GM12878 (cell line): ENCODE measurements at regions not wholly inside any gene's neighbourhood (a gene's known extent, or its start where the extent isn't known, plus 50 kb on each side); places are given as distances from the start of the nearest gene placed in this dataset.

Experiments
- ATAC-seq: fragments of 200-7000 bp; cut with Tn5 transposase; 3 replicates; pipeline ENCODE4 v1.9.1; 2020; ENCODE audit warnings: mild to moderate bottlenecking, moderate library complexity
- BruUV-seq: library from RNA; stranded (reverse); fragments of 400-500 nt; replicated peaks from 2 replicates; lab custom pipeline; 2021; lab: Mats Ljungman, UMichigan
- CTCF ChIA-PET: fragments of 300-600 bp; sonication (Branson Sonifier 250); formaldehyde crosslinking; extraction: SDS; loops from one replicate; lab custom pipeline; 2021; ENCODE audit warnings: inconsistent platforms; lab: Yijun Ruan, JAX
- POLR2A ChIA-PET: fragments of 350-600 bp; formaldehyde crosslinking; extraction: SDS; loops from one replicate; lab custom pipeline; 2021; ENCODE audit warnings: inconsistent platforms; lab: Charles Lee
- RAD21 ChIA-PET: fragments of 300-600 bp; sonication (Branson Sonifier 250); formaldehyde crosslinking; loops from one replicate; lab custom pipeline; 2023; ENCODE audit warnings: antibody characterized with exemption; ENCODE audit not compliant: unreplicated experiment; lab: Charles Lee
- SMC1A ChIA-PET: fragments of 300-600 bp; sonication (Branson Sonifier 250); formaldehyde crosslinking; loops from one replicate; lab custom pipeline; 2023; ENCODE audit not compliant: unreplicated experiment, uncharacterized antibody; lab: Charles Lee
- DNase-seq: peaks from one replicate; pipeline ENCODE4 v3.0.0-alpha.2; 2011; ENCODE audit warnings: low read depth, low spot score
- FAIRE-seq: peaks from 3 replicates; lab custom pipeline; 2011; peaks lifted over from hg19 to GRCh38; lab: Jason Lieb, UNC
- H2AFZ ChIP-seq: 2 replicates; pipeline ENCODE4 v1.6.0; 2011; ENCODE audit warnings: low read depth, low read length, control low read depth; ENCODE audit not compliant: control insufficient read depth
- H3K27ac ChIP-seq: 2 replicates; pipeline ENCODE4 v1.5.1; 2011; ENCODE audit warnings: control low read depth; ENCODE audit not compliant: control insufficient read depth, insufficient read depth
- H3K27me3 ChIP-seq, 2 experiments: replicated peaks in 1 of 2; 2 replicates each; pipeline versions ENCODE4 v1.6.0 to v1.6.1; 2011; ENCODE audit warnings: low read length in 1 of 2; ENCODE audit not compliant: control insufficient read depth in 2 of 2, insufficient read depth in 2 of 2
- H3K36me3 ChIP-seq, 2 experiments: 2 replicates each; pipeline ENCODE4 v1.5.1; 2011; ENCODE audit warnings: low read length in 1 of 2; ENCODE audit not compliant: control insufficient read depth in 2 of 2, insufficient read depth in 2 of 2
- H3K4me1 ChIP-seq: 2 replicates; pipeline ENCODE4 v1.6.1; 2011; ENCODE audit warnings: mild to moderate bottlenecking, low read length, moderate library complexity, mixed read lengths; ENCODE audit not compliant: control insufficient read depth, insufficient read depth
- H3K4me2 ChIP-seq: 2 replicates; pipeline ENCODE4 v1.6.0; 2011; ENCODE audit warnings: control low read depth; ENCODE audit not compliant: control insufficient read depth, insufficient read depth
- H3K4me3 ChIP-seq: fragments of 200-600 bp; sonication (generic); 2 replicates; pipeline ENCODE4 v1.5.1; 2016
- H3K79me2 ChIP-seq: 2 replicates; pipeline ENCODE4 v1.6.0; 2011; ENCODE audit warnings: low read length; ENCODE audit not compliant: control insufficient read depth, insufficient read depth
- H3K9ac ChIP-seq: 2 replicates; pipeline ENCODE4 v1.8.0; 2011; ENCODE audit warnings: low read length, control low read depth, mixed read lengths; ENCODE audit not compliant: control insufficient read depth, insufficient read depth
- H3K9me3 ChIP-seq: replicated peaks from 3 replicates; pipeline ENCODE4 v1.5.1; 2011; ENCODE audit warnings: mild to moderate bottlenecking, low read length; ENCODE audit not compliant: control insufficient read depth, insufficient read depth
- H4K20me1 ChIP-seq: 2 replicates; pipeline ENCODE4 v1.6.0; 2011; ENCODE audit not compliant: control insufficient read depth, insufficient read depth
- KAT2A ChIP-seq: conservative IDR thresholded peaks from 2 replicates; pipeline ENCODE4 v1.6.1; 2011; ENCODE audit warnings: low read depth, low read length; ENCODE audit not compliant: control insufficient read depth
- SMAD1 ChIP-seq: fragments of 450-650 bp; IDR thresholded peaks from 2 replicates; pipeline ENCODE4 v1.6.1; 2018; ENCODE audit warnings: mild to moderate bottlenecking, low read depth; ENCODE audit not compliant: partially characterized antibody
- TBL1XR1 ChIP-seq: IDR thresholded peaks from 2 replicates; pipeline ENCODE4 v1.6.1; 2012; ENCODE audit warnings: low read depth, low read length, improper control_type of control experiment
- WGBS: methylation state at CpG from one replicate; pipeline ENCODE4 v1.1.6; 2016; ENCODE audit warnings: low lambda C conversion rate; ENCODE audit not compliant: insufficient replicate concordance, insufficient coverage; ENCODE audit errors: missing lambda C conversion rate; 5-methylcytosine and 5-hydroxymethylcytosine counted together
- in situ Hi-C: fragments of 300-500 bp; cut with MboI; formaldehyde crosslinking; loops from 9 replicates; pipeline ENCODE4 v1.14.3; 2018; ENCODE audit warnings: mixed read lengths
- intact Hi-C: fragments of 100-400 bp; cut with micrococcal nuclease; formaldehyde crosslinking; loops from one replicate; pipeline ENCODE4 v1.14.2; 2022; ENCODE audit not compliant: unreplicated experiment
- TF ChIP-seq, protein P1 (sequence below): fragments of 450-650 bp; IDR thresholded peaks from 2 replicates; pipeline ENCODE4 v1.6.1; 2018; ENCODE audit warnings: mild to moderate bottlenecking, low read depth, moderate library complexity; ENCODE audit not compliant: partially characterized antibody
- TF ChIP-seq, protein P2 (sequence below): fragments of 450-650 bp; IDR thresholded peaks from 2 replicates; pipeline ENCODE4 v1.6.1; 2017; ENCODE audit warnings: mild to moderate bottlenecking, moderate library complexity
- TF ChIP-seq, protein P3 (sequence below): fragments of 150-350 bp; IDR thresholded peaks from 2 replicates; pipeline ENCODE4 v1.6.1; 2016; ENCODE audit warnings: low read depth, low read length
- TF ChIP-seq, protein P4 (sequence below): fragments of 450-650 bp; IDR thresholded peaks from 2 replicates; pipeline ENCODE4 v1.6.1; 2016; ENCODE audit warnings: mild to moderate bottlenecking

DNA sequence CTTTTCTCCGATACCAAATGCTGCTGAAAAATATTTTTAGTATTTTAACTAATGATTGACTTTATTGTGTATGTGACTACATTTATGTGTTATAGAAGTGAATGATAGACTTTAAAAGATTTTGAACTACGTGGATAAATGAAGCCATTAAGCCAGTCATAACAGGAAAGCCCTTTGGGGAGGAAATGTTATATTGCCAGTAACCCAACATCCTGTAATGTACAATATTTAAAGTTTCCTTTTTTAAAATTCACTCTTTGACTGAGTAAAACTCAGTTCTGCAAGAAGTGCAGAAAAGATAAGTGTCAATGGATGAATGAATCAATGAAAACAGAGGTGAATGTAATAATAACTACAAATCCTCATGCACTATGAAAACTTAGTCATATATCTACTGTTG lies 102.6 kb upstream of the TLE4 start (continued):
- no peak for TF ChIP-seq SMAD1
- TF ChIP-seq, protein P1, sequence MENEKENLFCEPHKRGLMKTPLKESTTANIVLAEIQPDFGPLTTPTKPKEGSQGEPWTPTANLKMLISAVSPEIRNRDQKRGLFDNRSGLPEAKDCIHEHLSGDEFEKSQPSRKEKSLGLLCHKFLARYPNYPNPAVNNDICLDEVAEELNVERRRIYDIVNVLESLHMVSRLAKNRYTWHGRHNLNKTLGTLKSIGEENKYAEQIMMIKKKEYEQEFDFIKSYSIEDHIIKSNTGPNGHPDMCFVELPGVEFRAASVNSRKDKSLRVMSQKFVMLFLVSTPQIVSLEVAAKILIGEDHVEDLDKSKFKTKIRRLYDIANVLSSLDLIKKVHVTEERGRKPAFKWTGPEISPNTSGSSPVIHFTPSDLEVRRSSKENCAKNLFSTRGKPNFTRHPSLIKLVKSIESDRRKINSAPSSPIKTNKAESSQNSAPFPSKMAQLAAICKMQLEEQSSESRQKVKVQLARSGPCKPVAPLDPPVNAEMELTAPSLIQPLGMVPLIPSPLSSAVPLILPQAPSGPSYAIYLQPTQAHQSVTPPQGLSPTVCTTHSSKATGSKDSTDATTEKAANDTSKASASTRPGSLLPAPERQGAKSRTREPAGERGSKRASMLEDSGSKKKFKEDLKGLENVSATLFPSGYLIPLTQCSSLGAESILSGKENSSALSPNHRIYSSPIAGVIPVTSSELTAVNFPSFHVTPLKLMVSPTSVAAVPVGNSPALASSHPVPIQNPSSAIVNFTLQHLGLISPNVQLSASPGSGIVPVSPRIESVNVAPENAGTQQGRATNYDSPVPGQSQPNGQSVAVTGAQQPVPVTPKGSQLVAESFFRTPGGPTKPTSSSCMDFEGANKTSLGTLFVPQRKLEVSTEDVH = no peak
- TF ChIP-seq, protein P2, sequence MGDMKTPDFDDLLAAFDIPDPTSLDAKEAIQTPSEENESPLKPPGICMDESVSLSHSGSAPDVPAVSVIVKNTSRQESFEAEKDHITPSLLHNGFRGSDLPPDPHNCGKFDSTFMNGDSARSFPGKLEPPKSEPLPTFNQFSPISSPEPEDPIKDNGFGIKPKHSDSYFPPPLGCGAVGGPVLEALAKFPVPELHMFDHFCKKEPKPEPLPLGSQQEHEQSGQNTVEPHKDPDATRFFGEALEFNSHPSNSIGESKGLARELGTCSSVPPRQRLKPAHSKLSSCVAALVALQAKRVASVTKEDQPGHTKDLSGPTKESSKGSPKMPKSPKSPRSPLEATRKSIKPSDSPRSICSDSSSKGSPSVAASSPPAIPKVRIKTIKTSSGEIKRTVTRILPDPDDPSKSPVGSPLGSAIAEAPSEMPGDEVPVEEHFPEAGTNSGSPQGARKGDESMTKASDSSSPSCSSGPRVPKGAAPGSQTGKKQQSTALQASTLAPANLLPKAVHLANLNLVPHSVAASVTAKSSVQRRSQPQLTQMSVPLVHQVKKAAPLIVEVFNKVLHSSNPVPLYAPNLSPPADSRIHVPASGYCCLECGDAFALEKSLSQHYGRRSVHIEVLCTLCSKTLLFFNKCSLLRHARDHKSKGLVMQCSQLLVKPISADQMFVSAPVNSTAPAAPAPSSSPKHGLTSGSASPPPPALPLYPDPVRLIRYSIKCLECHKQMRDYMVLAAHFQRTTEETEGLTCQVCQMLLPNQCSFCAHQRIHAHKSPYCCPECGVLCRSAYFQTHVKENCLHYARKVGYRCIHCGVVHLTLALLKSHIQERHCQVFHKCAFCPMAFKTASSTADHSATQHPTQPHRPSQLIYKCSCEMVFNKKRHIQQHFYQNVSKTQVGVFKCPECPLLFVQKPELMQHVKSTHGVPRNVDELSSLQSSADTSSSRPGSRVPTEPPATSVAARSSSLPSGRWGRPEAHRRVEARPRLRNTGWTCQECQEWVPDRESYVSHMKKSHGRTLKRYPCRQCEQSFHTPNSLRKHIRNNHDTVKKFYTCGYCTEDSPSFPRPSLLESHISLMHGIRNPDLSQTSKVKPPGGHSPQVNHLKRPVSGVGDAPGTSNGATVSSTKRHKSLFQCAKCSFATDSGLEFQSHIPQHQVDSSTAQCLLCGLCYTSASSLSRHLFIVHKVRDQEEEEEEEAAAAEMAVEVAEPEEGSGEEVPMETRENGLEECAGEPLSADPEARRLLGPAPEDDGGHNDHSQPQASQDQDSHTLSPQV = no peak

DNA sequence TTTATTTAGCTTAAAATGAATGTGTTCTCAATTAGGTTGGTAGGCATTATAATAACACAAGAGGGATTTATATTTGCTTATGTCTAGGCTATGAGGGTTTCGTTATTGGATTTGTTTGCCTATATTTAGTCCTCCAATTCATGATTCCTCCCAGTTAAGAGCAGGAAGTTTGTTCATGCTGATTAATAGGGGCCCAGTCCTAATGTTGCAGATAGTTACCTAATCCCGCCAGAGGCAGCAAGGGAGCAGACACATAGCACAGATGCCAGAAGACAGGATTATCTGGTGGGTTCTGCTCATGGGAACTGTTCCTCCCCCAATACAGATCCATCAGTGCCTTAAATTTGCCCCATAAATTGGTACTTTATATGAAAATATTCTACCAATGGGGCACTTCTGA lies 100.8 kb upstream of the TLE4 start:
- TF ChIP-seq TBL1XR1 (no peak), KAT2A (no peak)
- TF ChIP-seq, protein P3, sequence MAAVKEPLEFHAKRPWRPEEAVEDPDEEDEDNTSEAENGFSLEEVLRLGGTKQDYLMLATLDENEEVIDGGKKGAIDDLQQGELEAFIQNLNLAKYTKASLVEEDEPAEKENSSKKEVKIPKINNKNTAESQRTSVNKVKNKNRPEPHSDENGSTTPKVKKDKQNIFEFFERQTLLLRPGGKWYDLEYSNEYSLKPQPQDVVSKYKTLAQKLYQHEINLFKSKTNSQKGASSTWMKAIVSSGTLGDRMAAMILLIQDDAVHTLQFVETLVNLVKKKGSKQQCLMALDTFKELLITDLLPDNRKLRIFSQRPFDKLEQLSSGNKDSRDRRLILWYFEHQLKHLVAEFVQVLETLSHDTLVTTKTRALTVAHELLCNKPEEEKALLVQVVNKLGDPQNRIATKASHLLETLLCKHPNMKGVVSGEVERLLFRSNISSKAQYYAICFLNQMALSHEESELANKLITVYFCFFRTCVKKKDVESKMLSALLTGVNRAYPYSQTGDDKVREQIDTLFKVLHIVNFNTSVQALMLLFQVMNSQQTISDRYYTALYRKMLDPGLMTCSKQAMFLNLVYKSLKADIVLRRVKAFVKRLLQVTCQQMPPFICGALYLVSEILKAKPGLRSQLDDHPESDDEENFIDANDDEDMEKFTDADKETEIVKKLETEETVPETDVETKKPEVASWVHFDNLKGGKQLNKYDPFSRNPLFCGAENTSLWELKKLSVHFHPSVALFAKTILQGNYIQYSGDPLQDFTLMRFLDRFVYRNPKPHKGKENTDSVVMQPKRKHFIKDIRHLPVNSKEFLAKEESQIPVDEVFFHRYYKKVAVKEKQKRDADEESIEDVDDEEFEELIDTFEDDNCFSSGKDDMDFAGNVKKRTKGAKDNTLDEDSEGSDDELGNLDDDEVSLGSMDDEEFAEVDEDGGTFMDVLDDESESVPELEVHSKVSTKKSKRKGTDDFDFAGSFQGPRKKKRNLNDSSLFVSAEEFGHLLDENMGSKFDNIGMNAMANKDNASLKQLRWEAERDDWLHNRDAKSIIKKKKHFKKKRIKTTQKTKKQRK = no peak
- TF ChIP-seq, protein P4, sequence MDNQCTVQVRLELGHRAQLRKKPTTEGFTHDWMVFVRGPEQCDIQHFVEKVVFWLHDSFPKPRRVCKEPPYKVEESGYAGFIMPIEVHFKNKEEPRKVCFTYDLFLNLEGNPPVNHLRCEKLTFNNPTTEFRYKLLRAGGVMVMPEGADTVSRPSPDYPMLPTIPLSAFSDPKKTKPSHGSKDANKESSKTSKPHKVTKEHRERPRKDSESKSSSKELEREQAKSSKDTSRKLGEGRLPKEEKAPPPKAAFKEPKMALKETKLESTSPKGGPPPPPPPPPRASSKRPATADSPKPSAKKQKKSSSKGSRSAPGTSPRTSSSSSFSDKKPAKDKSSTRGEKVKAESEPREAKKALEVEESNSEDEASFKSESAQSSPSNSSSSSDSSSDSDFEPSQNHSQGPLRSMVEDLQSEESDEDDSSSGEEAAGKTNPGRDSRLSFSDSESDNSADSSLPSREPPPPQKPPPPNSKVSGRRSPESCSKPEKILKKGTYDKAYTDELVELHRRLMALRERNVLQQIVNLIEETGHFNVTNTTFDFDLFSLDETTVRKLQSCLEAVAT = no peak
- WGBS = 47% methylated on average over 2 of the region's 2 CpGs
- intact Hi-C loops (loop anchor here (10.0 kb wide), 1 partner anchor 174 kb away; no protein-coding TSS in a partner anchor), in situ Hi-C loops (no loop called here)
- Histone ChIP-seq H3K79me2 (no peaks in the 10 kb centered on the region), H3K4me3 (no peak overlapping the region), H3K9ac (no peak overlapping the region), H3K27me3 (no peaks in the 10 kb centered on the region), H4K20me1 (no peaks in the 10 kb centered on the region), H3K36me3 (no peaks in the 10 kb centered on the region), H3K9me3 (no peaks in the 10 kb centered on the region; the same call in 2 of the 3 replicates), H3K4me1 (no peaks in the 10 kb centered on the region), H3K27ac (no peak overlapping the region), H3K4me2 (no peak overlapping the region), H2AFZ (no peak overlapping the region)
- FAIRE-seq = no peak
- POLR2A ChIA-PET = no interaction called here
- BruUV-seq = no TSS peak
- SMC1A ChIA-PET = interaction anchor here (0.8 to 0.9 kb wide), 2 partner anchors 11 to 96 kb away, joined by 3 read pairs; no protein-coding TSS in a partner anchor
- ATAC-seq = no peak
- CTCF ChIA-PET = interaction anchor here (2.6 kb wide), 1 partner anchor 705 kb away, joined by 7 read pairs; no protein-coding TSS in a partner anchor
- no peak for DNase-seq
- RAD21 ChIA-PET = no interaction called here
